CD4-positive, alpha-beta memory T cell (primary cell): ENCODE measurements at regions not wholly inside any gene's neighbourhood (a gene's known extent, or its start where the extent isn't known, plus 50 kb on each side); places are given as distances from the start of the nearest gene placed in this dataset.
"Not testable (repeated sequence)": the region's sequence is repeated elsewhere in the genome, so short reads cannot be mapped to it uniquely, and the experiment has no call there.

Source experiments
- CTCF ChIA-PET: fragments of 350-600 bp; sonication (Branson Sonifier 250); formaldehyde crosslinking; loops from one replicate; lab custom pipeline; 2021; ENCODE audit warnings: inconsistent platforms; ENCODE audit not compliant: partially characterized antibody; lab: Charles Lee
- POLR2A ChIA-PET: fragments of 350-600 bp; sonication (Branson Sonifier 250); formaldehyde crosslinking; loops from one replicate; lab custom pipeline; 2021; ENCODE audit not compliant: partially characterized antibody; lab: Charles Lee
- DNase-seq, 5 donors: peaks; one replicate each; pipeline versions ENCODE4 v3.0.0 to v3.0.0-alpha.2; 2020 to 2022; ENCODE audit warnings: mixed read lengths in 1 of 5
- H3K27ac ChIP-seq: one replicate; pipeline ENCODE4 v1.7.0; 2013; ENCODE audit warnings: low read depth, low read length
- H3K27me3 ChIP-seq: 2 replicates; pipeline ENCODE4 v1.7.0; 2013; ENCODE audit warnings: mild to moderate bottlenecking, low read length, moderate library complexity; ENCODE audit not compliant: insufficient read depth
- H3K36me3 ChIP-seq: 2 replicates; pipeline ENCODE4 v1.7.0; 2013; ENCODE audit warnings: mild to moderate bottlenecking, low read length, moderate library complexity; ENCODE audit not compliant: insufficient read depth
- H3K4me1 ChIP-seq: 2 replicates; pipeline ENCODE4 v1.7.0; 2013; ENCODE audit warnings: mild to moderate bottlenecking, low read length, moderate library complexity; ENCODE audit not compliant: insufficient read depth
- H3K4me3 ChIP-seq, 2 donors: one replicate each; pipeline ENCODE4 v1.7.0; 2013; ENCODE audit warnings: low read length in 2 of 2, mild to moderate bottlenecking in 1 of 2
- H3K9me3 ChIP-seq, 2 donors: one replicate each; pipeline ENCODE4 v1.7.0; 2013; ENCODE audit warnings: low read length in 2 of 2, control low read depth in 1 of 2; ENCODE audit not compliant: control insufficient read depth in 1 of 2
- H3K27ac Mint-ChIP-seq, 7 donors: one replicate each; pipeline ENCODE4 v1.8.0; 2020 to 2021; ENCODE audit warnings: mixed read lengths in 7 of 7, mild to moderate bottlenecking in 6 of 7, inconsistent platforms in 3 of 7, moderate library complexity in 3 of 7
- H3K27me3 Mint-ChIP-seq, 2 donors: one replicate each; pipeline ENCODE4 v1.8.0; 2020 to 2021; ENCODE audit warnings: mixed read lengths in 2 of 2
- H3K36me3 Mint-ChIP-seq, 2 donors: one replicate each; pipeline ENCODE4 v1.8.0; 2020 to 2021; ENCODE audit warnings: mixed read lengths in 2 of 2, inconsistent platforms in 1 of 2, mild to moderate bottlenecking in 1 of 2
- H3K4me1 Mint-ChIP-seq, 4 donors: one replicate each; pipeline ENCODE4 v1.8.0; 2020 to 2021; ENCODE audit warnings: mixed read lengths in 4 of 4, mild to moderate bottlenecking in 1 of 4
- H3K4me3 Mint-ChIP-seq, 8 donors: one replicate each; pipeline ENCODE4 v1.8.0; 2020 to 2021; ENCODE audit warnings: mixed read lengths in 8 of 8, mild to moderate bottlenecking in 7 of 8, moderate library complexity in 6 of 8, inconsistent platforms in 3 of 8
- H3K9me3 Mint-ChIP-seq, 8 donors: one replicate each; pipeline ENCODE4 v1.8.0; 2020 to 2021; ENCODE audit warnings: mixed read lengths in 8 of 8, mild to moderate bottlenecking in 5 of 8, inconsistent platforms in 3 of 8, moderate library complexity in 1 of 8
- intact Hi-C: fragments of 100-400 bp; cut with micrococcal nuclease; formaldehyde crosslinking; loops from one replicate; pipeline ENCODE4 v1.15.1; 2023

DNA sequence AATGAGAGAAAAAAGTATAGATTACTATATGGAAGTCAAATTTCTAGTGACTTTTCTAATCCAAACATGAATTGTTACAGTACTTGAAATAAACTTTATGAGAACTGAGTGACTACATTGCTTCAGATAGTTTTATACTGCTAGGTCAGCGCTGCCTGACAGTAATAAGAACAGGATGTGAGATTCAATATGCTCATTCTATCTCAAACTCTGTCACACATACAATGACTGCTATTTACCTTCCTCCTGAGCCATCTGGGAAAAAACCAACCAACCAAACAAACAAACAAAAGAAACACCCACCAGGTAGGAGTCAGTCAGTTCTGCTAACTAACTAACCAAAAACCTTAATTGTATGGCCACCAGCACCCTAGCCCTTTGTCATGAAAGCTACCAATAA lies 89.0 kb upstream of the NOTCH2NLA start:
- H3K4me3 Mint-ChIP-seq, H3K27ac Mint-ChIP-seq, DNase-seq: not testable (repeated sequence)

DNA sequence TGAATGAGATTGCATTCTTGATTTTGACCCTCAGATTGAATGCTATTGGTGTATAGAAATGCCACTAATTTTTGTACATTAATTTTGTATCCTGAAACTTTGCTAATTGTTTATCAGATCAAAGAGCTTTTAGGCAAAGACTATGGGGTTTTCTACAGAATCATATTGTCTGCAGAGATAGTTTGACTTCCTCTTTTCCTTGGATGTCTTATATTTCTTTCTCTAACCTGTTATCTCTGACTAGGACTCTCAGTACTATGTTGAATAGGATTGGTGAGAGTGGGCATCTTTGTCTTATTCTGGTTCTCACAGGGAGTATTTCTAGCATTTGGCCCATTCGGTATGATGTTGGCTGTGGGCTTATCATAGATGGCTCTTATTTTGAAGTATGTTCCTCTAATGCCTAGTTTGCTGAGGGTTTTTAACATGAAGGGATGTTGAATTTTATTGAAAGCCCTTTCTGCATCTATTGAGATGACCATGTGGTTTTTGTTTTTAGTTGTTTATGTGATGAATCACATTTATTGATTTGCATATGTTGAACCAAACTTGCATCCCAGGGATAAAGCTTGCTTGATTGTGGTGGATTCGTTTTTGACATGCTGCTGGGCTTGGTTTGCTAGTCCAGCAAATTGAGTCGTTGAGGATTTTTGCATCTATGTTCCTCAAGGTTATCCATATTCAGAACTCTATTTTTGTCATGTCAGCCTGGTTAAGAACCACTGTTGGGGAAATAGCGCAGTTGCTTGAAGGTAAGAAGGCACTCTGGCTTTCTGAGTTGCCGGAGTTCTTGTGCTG lies 85.8 kb upstream of the NOTCH2NLA start:
- H3K36me3 ChIP-seq, H3K4me3 ChIP-seq, DNase-seq, H3K27me3 ChIP-seq, CTCF ChIA-PET, H3K36me3 Mint-ChIP-seq, H3K4me1 Mint-ChIP-seq, H3K4me3 Mint-ChIP-seq, H3K27ac Mint-ChIP-seq, H3K9me3 Mint-ChIP-seq, H3K9me3 ChIP-seq, POLR2A ChIA-PET, H3K27ac ChIP-seq, H3K27me3 Mint-ChIP-seq, H3K4me1 ChIP-seq, intact Hi-C loops: not testable (repeated sequence)

More for the DNA sequence above, 89.0 kb upstream of the NOTCH2NLA start:
- H3K27me3 Mint-ChIP-seq, POLR2A ChIA-PET, CTCF ChIA-PET, H3K27me3 ChIP-seq, H3K36me3 ChIP-seq, H3K36me3 Mint-ChIP-seq, H3K4me3 ChIP-seq, H3K9me3 ChIP-seq, H3K4me1 Mint-ChIP-seq, H3K4me1 ChIP-seq, intact Hi-C loops, H3K27ac ChIP-seq, H3K9me3 Mint-ChIP-seq: not testable (repeated sequence)

DNA sequence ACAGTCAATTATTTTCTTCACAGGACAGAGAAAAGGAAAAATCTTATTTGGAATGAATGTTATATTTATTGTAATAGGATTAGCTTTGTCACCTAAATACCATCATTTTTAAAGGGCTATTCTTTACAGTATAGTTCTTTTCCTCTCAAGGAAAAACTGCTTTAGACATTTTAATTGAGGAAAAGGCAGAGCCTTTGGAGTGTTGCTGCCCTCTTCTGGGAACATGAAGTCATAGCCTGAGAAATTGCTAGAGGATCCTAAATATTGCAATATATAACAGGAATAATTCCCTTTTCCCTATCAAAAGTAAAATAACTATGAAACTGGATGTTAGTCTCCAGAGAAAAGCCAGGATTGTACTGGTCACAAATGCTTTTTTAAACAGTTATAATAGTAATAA lies 81.8 kb upstream of the NOTCH2NLA start:
- H3K4me1 ChIP-seq, H3K4me3 Mint-ChIP-seq, intact Hi-C loops, H3K9me3 Mint-ChIP-seq, H3K36me3 ChIP-seq, H3K9me3 ChIP-seq, H3K27me3 ChIP-seq, H3K4me3 ChIP-seq, POLR2A ChIA-PET, H3K27me3 Mint-ChIP-seq, H3K27ac ChIP-seq, CTCF ChIA-PET, H3K27ac Mint-ChIP-seq, H3K36me3 Mint-ChIP-seq, H3K4me1 Mint-ChIP-seq, DNase-seq: not testable (repeated sequence)

DNA sequence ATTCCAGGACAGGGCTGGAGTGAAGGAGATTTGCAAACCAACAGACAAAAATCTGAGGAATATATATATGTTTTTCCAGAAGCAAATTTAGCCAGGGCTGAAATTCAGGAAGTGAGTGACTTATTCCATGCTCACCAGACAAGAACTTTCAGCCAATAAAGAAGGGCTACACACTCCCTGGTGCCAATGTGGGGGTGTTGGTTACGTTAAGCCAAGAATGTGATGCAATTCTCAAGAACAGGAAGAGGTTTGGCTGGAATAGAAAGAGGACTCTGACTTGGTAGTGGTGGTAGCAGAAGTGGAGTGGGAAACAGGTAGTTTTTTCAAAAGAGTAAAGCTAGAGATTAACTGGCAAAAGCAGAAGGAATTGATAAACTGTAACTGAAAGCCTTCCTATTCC lies 80.6 kb upstream of the NOTCH2NLA start:
- H3K27ac ChIP-seq, H3K27ac Mint-ChIP-seq, intact Hi-C loops, H3K4me3 ChIP-seq, H3K4me3 Mint-ChIP-seq, H3K27me3 Mint-ChIP-seq, POLR2A ChIA-PET, H3K27me3 ChIP-seq, H3K9me3 Mint-ChIP-seq, H3K4me1 ChIP-seq, DNase-seq, H3K36me3 ChIP-seq, H3K4me1 Mint-ChIP-seq, CTCF ChIA-PET, H3K9me3 ChIP-seq, H3K36me3 Mint-ChIP-seq: not testable (repeated sequence)

DNA sequence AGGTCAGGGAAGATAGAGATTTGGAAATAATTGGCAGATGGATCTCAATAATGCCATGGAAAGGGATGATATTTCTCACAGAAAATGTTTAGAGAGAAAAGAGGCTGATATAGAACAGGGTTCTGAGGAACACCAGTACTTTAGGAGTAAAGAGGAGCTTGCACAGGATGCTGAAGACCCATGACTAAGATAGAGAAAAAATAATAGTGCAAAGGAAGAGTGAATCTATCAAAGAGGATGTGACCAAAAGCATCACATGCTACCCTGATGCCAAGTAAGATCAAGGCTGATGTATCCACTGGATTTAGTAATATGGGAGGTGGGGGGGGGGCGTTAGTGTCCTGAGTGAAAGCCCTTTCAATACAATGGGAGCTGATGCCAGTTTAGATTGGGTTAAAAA lies 80.1 kb upstream of the NOTCH2NLA start:
- H3K4me1 Mint-ChIP-seq, DNase-seq, POLR2A ChIA-PET, H3K4me3 ChIP-seq, H3K27me3 ChIP-seq, H3K36me3 ChIP-seq, H3K9me3 Mint-ChIP-seq, H3K36me3 Mint-ChIP-seq, H3K27ac Mint-ChIP-seq, H3K4me1 ChIP-seq, H3K27ac ChIP-seq, CTCF ChIA-PET, H3K9me3 ChIP-seq, H3K4me3 Mint-ChIP-seq, intact Hi-C loops, H3K27me3 Mint-ChIP-seq: not testable (repeated sequence)

DNA sequence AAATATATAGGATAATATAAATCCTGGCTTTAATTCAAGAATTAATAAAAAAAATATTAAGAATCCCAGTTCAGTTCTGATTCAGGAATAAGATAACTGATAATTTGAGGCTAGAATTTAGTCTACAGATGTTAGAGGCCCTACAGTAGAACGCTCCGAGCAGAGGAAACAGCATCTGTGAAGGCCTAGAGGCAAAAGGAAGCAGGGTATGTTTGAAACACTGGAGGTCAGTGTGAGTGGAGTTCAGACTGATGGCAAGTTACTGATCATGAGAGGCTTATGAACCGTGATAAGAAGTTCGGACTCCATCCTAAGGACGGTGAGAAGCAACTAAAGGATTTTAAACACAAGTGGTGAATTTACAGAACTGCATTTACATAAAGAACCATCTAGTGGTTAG lies 79.3 kb upstream of the NOTCH2NLA start:
- H3K4me1 ChIP-seq, H3K9me3 Mint-ChIP-seq, POLR2A ChIA-PET, H3K4me1 Mint-ChIP-seq, H3K36me3 ChIP-seq, H3K27ac Mint-ChIP-seq, H3K4me3 ChIP-seq, H3K4me3 Mint-ChIP-seq, H3K9me3 ChIP-seq, intact Hi-C loops, CTCF ChIA-PET, H3K27me3 Mint-ChIP-seq, H3K27me3 ChIP-seq, H3K36me3 Mint-ChIP-seq, H3K27ac ChIP-seq: not testable (repeated sequence)
- DNase-seq, result peak in 1 of 5 donors; percentile 4

DNA sequence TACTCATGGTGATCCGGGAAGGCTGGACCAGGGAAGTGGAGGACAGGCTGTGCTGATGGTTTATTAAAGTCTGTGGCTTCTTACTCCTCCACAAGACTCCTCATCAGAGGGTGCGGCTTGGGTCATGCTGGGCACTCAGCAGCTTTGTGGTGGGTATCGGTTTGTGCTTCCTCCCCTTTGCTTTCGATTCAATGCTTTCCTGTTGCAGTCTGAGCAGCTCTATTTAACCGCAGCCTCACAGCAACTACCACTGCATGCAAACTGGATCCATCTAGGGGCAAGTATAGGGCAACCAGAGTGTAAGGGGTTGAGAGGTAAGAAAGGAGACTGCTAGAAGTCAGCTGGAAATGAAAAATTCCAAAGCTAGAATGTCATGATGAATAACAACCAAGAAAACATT lies 78.8 kb upstream of the NOTCH2NLA start:
- POLR2A ChIA-PET, H3K27me3 ChIP-seq, H3K27me3 Mint-ChIP-seq, H3K4me3 ChIP-seq, H3K4me1 ChIP-seq, H3K36me3 Mint-ChIP-seq, CTCF ChIA-PET, H3K4me3 Mint-ChIP-seq, H3K4me1 Mint-ChIP-seq, DNase-seq, H3K27ac Mint-ChIP-seq, H3K9me3 ChIP-seq, intact Hi-C loops, H3K36me3 ChIP-seq, H3K9me3 Mint-ChIP-seq, H3K27ac ChIP-seq: not testable (repeated sequence)

DNA sequence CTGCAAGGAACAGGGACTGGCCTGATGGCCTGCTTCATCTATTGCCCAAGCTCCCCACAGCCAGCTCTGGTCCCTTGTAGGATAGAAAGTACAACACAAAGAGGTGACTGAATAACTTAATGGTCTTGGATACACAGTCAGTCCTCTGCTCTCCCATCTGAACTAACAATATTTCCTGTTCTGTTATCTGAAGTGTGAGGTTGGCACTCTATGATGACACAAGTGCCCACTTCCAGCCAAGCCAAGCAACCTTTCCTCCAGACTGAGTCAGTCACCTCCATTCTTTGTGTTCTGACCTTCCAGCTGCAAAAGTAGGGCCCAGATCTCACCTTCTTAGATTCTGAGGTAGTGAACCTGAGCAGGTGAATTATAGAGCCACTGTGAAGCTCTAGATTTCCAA lies 77.8 kb upstream of the NOTCH2NLA start:
- H3K27me3 ChIP-seq, H3K27me3 Mint-ChIP-seq, POLR2A ChIA-PET, H3K4me3 ChIP-seq, H3K27ac ChIP-seq, H3K9me3 Mint-ChIP-seq, intact Hi-C loops, H3K27ac Mint-ChIP-seq, H3K4me1 ChIP-seq, H3K4me3 Mint-ChIP-seq, DNase-seq, H3K9me3 ChIP-seq, H3K36me3 ChIP-seq, H3K36me3 Mint-ChIP-seq, CTCF ChIA-PET, H3K4me1 Mint-ChIP-seq: not testable (repeated sequence)
